Tibial nerve (tissue), 3 donors: ENCODE measurements at regions not wholly inside any gene's neighbourhood (a gene's known extent, or its start where the extent isn't known, plus 50 kb on each side); places are given as distances from the start of the nearest gene placed in this dataset.

Source experiments
- CTCF ChIP-seq, 5 experiments: fragments of 200-600 bp in 3 of 5; fragments of 450-650 bp in 2 of 5; sonication (generic) in 3 of 5; IDR thresholded peaks; one replicate each; pipeline ENCODE4 v1.5.1; 2016 to 2019; ENCODE audit warnings: antibody characterized with exemption in 5 of 5, mild to moderate bottlenecking in 3 of 5, moderate library complexity in 2 of 5
- POLR2A ChIP-seq, 2 donors: fragments of 450-650 bp; IDR thresholded peaks; one replicate each; pipeline ENCODE4 v1.6.1; 2017; ENCODE audit warnings: antibody characterized with exemption in 2 of 2, mild to moderate bottlenecking in 2 of 2, moderate library complexity in 2 of 2

- TF ChIP-seq CTCF (IDR thresholded peaks at IDR 0.05) (no peak), POLR2A (IDR thresholded peaks at IDR 0.05) (no peak)
Measured at GRCh38 chr12:89129167-89129870, 223.0 kb downstream of the DUSP6 start.
